NB4 (cell line): ENCODE measurements at regions not wholly inside any gene's neighbourhood (a gene's known extent, or its start where the extent isn't known, plus 50 kb on each side); places are given as distances from the start of the nearest gene placed in this dataset.

Experiments
- MYC ChIP-seq: IDR thresholded peaks from 2 replicates; pipeline ENCODE4 v1.6.1; 2011; ENCODE audit warnings: low read depth, low read length
- POLR2A ChIP-seq: IDR thresholded peaks from 2 replicates; pipeline ENCODE4 v1.6.1; 2011; ENCODE audit warnings: mild to moderate bottlenecking; ENCODE audit not compliant: insufficient read length; ENCODE audit errors: extremely low read depth
- TF ChIP-seq, protein P1 (sequence below): IDR thresholded peaks from one replicate; pipeline ENCODE4 v1.5.1; 2012; ENCODE audit warnings: low read depth, low read length

DNA sequence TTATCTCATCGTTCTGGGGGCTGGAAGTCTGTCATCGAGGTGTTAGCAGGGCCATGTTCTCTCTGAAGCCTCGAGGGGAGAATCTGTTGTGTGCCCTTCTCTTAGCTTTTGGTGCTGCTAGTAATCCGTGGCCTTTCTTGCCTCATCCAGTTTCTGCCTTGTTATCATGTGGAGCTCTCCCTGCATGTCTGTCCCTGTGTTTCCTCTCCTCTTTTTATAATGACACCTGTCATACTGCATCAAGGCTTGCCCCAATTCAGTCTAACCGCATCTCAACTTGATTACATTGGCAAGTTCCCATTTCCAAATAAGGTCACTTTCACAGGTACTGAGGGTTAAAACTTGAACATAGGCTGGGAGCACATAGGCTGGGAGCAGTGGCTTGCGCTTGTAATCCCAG is 82.6 kb upstream of the CNIH3 start:
- TF ChIP-seq, protein P1, sequence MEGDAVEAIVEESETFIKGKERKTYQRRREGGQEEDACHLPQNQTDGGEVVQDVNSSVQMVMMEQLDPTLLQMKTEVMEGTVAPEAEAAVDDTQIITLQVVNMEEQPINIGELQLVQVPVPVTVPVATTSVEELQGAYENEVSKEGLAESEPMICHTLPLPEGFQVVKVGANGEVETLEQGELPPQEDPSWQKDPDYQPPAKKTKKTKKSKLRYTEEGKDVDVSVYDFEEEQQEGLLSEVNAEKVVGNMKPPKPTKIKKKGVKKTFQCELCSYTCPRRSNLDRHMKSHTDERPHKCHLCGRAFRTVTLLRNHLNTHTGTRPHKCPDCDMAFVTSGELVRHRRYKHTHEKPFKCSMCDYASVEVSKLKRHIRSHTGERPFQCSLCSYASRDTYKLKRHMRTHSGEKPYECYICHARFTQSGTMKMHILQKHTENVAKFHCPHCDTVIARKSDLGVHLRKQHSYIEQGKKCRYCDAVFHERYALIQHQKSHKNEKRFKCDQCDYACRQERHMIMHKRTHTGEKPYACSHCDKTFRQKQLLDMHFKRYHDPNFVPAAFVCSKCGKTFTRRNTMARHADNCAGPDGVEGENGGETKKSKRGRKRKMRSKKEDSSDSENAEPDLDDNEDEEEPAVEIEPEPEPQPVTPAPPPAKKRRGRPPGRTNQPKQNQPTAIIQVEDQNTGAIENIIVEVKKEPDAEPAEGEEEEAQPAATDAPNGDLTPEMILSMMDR, result no peak
- TF ChIP-seq POLR2A, result no peak
- no peak for TF ChIP-seq MYC
